SK-N-MC (cell line): ENCODE measurements at regions not wholly inside any gene's neighbourhood (a gene's known extent, or its start where the extent isn't known, plus 50 kb on each side); places are given as distances from the start of the nearest gene placed in this dataset.

ENCODE experiments used
- DNase-seq: peaks from one replicate; pipeline ENCODE4 v3.0.0-alpha.2; 2011; ENCODE audit warnings: low read depth, low spot score
- H3K27ac ChIP-seq: fragments of 200-600 bp; sonication (generic); 2 replicates; pipeline ENCODE4 v1.5.1; 2016; ENCODE audit warnings: mixed run types
- H3K36me3 ChIP-seq: fragments of 200-600 bp; sonication (generic); 2 replicates; pipeline ENCODE4 v1.6.1; 2017; ENCODE audit warnings: antibody characterized with exemption, low read length, mixed read lengths; ENCODE audit not compliant: insufficient read depth
- H3K4me3 ChIP-seq: fragments of 200-600 bp; sonication (generic); 2 replicates; pipeline ENCODE4 v1.5.1; 2016
- H3K9ac ChIP-seq: fragments of 200-600 bp; sonication (generic); 2 replicates; pipeline ENCODE4 v1.8.0; 2017; ENCODE audit warnings: mixed run types, mixed read lengths; ENCODE audit not compliant: insufficient read length
- H3K9me3 ChIP-seq: fragments of 200-600 bp; sonication (generic); 2 replicates; pipeline ENCODE4 v1.6.1; 2017; ENCODE audit warnings: low read depth, mild to moderate bottlenecking, antibody characterized with exemption, low read length, moderate library complexity, mixed read lengths
- EZH2 ChIP-seq: fragments of 200-600 bp; sonication (generic); IDR thresholded peaks from one replicate; pipeline ENCODE4 v1.6.1; 2017; ENCODE audit warnings: antibody characterized with exemption
- FOXP2 ChIP-seq: optimal IDR thresholded peaks from 2 replicates; pipeline ENCODE3; 2011; ENCODE audit warnings: mild to moderate bottlenecking, moderate library complexity; ENCODE audit not compliant: insufficient read depth; ENCODE audit errors: extremely low read length, control extremely low read depth
- POLR2AphosphoS5 ChIP-seq: IDR thresholded peaks from 2 replicates; pipeline ENCODE4 v1.6.1; 2012; ENCODE audit warnings: mild to moderate bottlenecking, low read depth, low read length, borderline replicate concordance

- no peaks in the 10 kb centered on the region for H3K36me3 ChIP-seq
- H3K9ac ChIP-seq: no peak overlapping the region
- no peak overlapping the region for H3K4me3 ChIP-seq
- no peak overlapping the region for H3K27ac ChIP-seq
- no peaks in the 10 kb centered on the region for H3K9me3 ChIP-seq
- no peak for TF ChIP-seq POLR2AphosphoS5
- no peak for TF ChIP-seq FOXP2
- no peak for TF ChIP-seq EZH2
- no peak for DNase-seq
Observed at GRCh38 chr4:15339737-15340136, 88.1 kb upstream of the C1QTNF7 start.

GRCh38 chr4:15340332-15340731 is 87.5 kb upstream of the C1QTNF7 start:
- Histone ChIP-seq H3K9ac (no peak overlapping the region), H3K36me3 (no peaks in the 10 kb centered on the region), H3K27ac (no peak overlapping the region), H3K4me3 (no peak overlapping the region), H3K9me3 (no peaks in the 10 kb centered on the region)
- TF ChIP-seq FOXP2: no peak
- TF ChIP-seq POLR2AphosphoS5: no peak
- TF ChIP-seq EZH2: no peak
- DNase-seq: no peak

GRCh38 chr4:15340902-15341732 is 86.7 kb upstream of the C1QTNF7 start:
- Histone ChIP-seq H3K4me3 (no peak overlapping the region), H3K36me3 (no peaks in the 10 kb centered on the region), H3K9ac (no peak overlapping the region), H3K9me3 (no peaks in the 10 kb centered on the region), H3K27ac (no peak overlapping the region)
- DNase-seq: no peak
- TF ChIP-seq POLR2AphosphoS5: no peak
- TF ChIP-seq FOXP2: no peak

- Histone ChIP-seq H3K27ac (no peak overlapping the region), H3K9ac (no peak overlapping the region), H3K4me3 (no peak overlapping the region), H3K9me3 (no peaks in the 10 kb centered on the region), H3K36me3 (no peaks in the 10 kb centered on the region)
- TF ChIP-seq POLR2AphosphoS5: no peak
- no peak for TF ChIP-seq EZH2
- TF ChIP-seq FOXP2: no peak
- no peak for DNase-seq
Observed at GRCh38 chr4:15341733-15342300, 86.0 kb upstream of the C1QTNF7 start.

DNA sequence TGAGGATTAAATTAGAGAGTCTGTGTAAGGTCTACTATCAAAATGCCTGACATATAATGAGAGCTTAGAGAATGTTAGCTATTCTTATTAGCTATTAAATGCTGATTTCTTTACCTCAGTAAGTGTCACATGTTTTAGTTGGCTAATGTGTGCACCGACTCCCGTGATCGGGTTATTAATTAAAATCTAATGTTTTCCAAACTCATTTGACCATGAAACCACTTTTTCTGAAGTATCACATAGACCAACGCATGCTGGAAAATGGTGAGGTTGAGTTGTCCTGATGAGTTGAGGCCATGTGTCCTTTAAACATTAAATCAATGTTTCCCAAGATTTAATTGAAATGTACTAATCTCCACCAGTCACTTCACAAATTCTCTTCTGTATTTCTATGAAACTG is 84.8 kb upstream of the C1QTNF7 start:
- no peak for DNase-seq
- no peak for TF ChIP-seq FOXP2
- no peak for TF ChIP-seq EZH2
- no peak for TF ChIP-seq POLR2AphosphoS5
- Histone ChIP-seq H3K36me3 (no peaks in the 10 kb centered on the region), H3K9ac (no peak overlapping the region), H3K9me3 (no peaks in the 10 kb centered on the region), H3K27ac (no peak overlapping the region), H3K4me3 (no peak overlapping the region)

GRCh38 chr4:15343581-15343980 is 84.3 kb upstream of the C1QTNF7 start:
- DNase-seq: no peak
- no peak overlapping the region for H3K9ac ChIP-seq
- H3K27ac ChIP-seq: no peak overlapping the region
- no peak overlapping the region for H3K4me3 ChIP-seq
- H3K36me3 ChIP-seq: no peaks in the 10 kb centered on the region
- no peak for TF ChIP-seq POLR2AphosphoS5
- TF ChIP-seq EZH2: no peak
- no peak for TF ChIP-seq FOXP2
- no peaks in the 10 kb centered on the region for H3K9me3 ChIP-seq

- no peak overlapping the region for H3K27ac ChIP-seq
- no peak overlapping the region for H3K9ac ChIP-seq
- H3K36me3 ChIP-seq: no peaks in the 10 kb centered on the region
- no peak for DNase-seq
- no peak overlapping the region for H3K4me3 ChIP-seq
- no peaks in the 10 kb centered on the region for H3K9me3 ChIP-seq
- TF ChIP-seq EZH2: no peak
- no peak for TF ChIP-seq POLR2AphosphoS5
Observed at GRCh38 chr4:15344041-15344440, 83.8 kb upstream of the C1QTNF7 start.

GRCh38 chr4:15345134-15345533 is 82.7 kb upstream of the C1QTNF7 start:
- Histone ChIP-seq H3K9ac (no peak overlapping the region), H3K9me3 (no peaks in the 10 kb centered on the region), H3K27ac (no peak overlapping the region), H3K36me3 (no peaks in the 10 kb centered on the region), H3K4me3 (no peak overlapping the region)
- TF ChIP-seq EZH2 (no peak), POLR2AphosphoS5 (no peak), FOXP2 (no peak)
- no peak for DNase-seq
